HG03025 (cell line): ENCODE measurements at regions not wholly inside any gene's neighbourhood (a gene's known extent, or its start where the extent isn't known, plus 50 kb on each side); places are given as distances from the start of the nearest gene placed in this dataset.
"Not testable (repeated sequence)": the region's sequence is repeated elsewhere in the genome, so short reads cannot be mapped to it uniquely, and the experiment has no call there.

Experiments
- ATAC-seq: cut with Tn5 transposase; IDR thresholded peaks from one replicate; pipeline ENCODE4 v1.9.1; 2021; ENCODE audit warnings: mild to moderate bottlenecking, moderate library complexity; ENCODE audit not compliant: unreplicated experiment, low FRiP score

GRCh38 chr14:40336846-40337245, 904.6 kb upstream of the FBXO33 start:
- ATAC-seq: no peak

- not testable (repeated sequence) for ATAC-seq
Observed at GRCh38 chr14:40326519-40326918, 894.3 kb upstream of the FBXO33 start.

GRCh38 chr14:40318211-40318719, 886.0 kb upstream of the FBXO33 start:
- ATAC-seq: no peak

GRCh38 chr14:40317690-40318089, 885.5 kb upstream of the FBXO33 start:
- ATAC-seq: no peak

- ATAC-seq: no peak
Observed at GRCh38 chr14:40312296-40312695, 880.1 kb upstream of the FBXO33 start.

- no peak for ATAC-seq
Observed at GRCh38 chr14:40309124-40309523, 876.9 kb upstream of the FBXO33 start.

- ATAC-seq: no peak
Observed at GRCh38 chr14:40308240-40308639, 876.0 kb upstream of the FBXO33 start.

- no peak for ATAC-seq
Observed at GRCh38 chr14:40296821-40297220, 864.6 kb upstream of the FBXO33 start.

GRCh38 chr14:40292664-40293063, 860.4 kb upstream of the FBXO33 start:
- ATAC-seq: no peak

GRCh38 chr14:40282196-40282595, 850.0 kb upstream of the FBXO33 start:
- ATAC-seq: no peak

GRCh38 chr14:40280652-40281051, 848.4 kb upstream of the FBXO33 start:
- ATAC-seq: no peak

GRCh38 chr14:40273417-40273816, 841.2 kb upstream of the FBXO33 start:
- ATAC-seq: no peak

GRCh38 chr14:40271480-40271879, 839.2 kb upstream of the FBXO33 start:
- no peak for ATAC-seq

- no peak for ATAC-seq
Observed at GRCh38 chr14:40269436-40269835, 837.2 kb upstream of the FBXO33 start.

GRCh38 chr14:40268236-40268635, 836.0 kb upstream of the FBXO33 start:
- no peak for ATAC-seq

GRCh38 chr14:40265096-40265495, 832.9 kb upstream of the FBXO33 start:
- ATAC-seq: no peak

- ATAC-seq: no peak
Observed at GRCh38 chr14:40252817-40253447, 820.7 kb upstream of the FBXO33 start.

GRCh38 chr14:40248671-40249070, 816.4 kb upstream of the FBXO33 start:
- no peak for ATAC-seq

- no peak for ATAC-seq
Observed at GRCh38 chr14:40240245-40240859, 808.1 kb upstream of the FBXO33 start.

GRCh38 chr14:40232302-40232701, 800.1 kb upstream of the FBXO33 start:
- ATAC-seq: no peak

- no peak for ATAC-seq
Observed at GRCh38 chr14:40229676-40230075, 797.4 kb upstream of the FBXO33 start.

GRCh38 chr14:40222996-40223395, 790.8 kb upstream of the FBXO33 start:
- ATAC-seq: no peak
